WTC11 (cell line): ENCODE measurements at regions not wholly inside any gene's neighbourhood (a gene's known extent, or its start where the extent isn't known, plus 50 kb on each side); places are given as distances from the start of the nearest gene placed in this dataset.
A peak's percentile ranks its signal among the peaks of the same experiment; 100 is the strongest.

Source experiments
- AFF4 ChIP-seq: sonication (generic); formaldehyde crosslinking; IDR thresholded peaks from 2 replicates; pipeline ENCODE4 v1.8.1; 2023; ENCODE audit warnings: mild to moderate bottlenecking, missing genetic modification reagents, borderline replicate concordance
- CBFB ChIP-seq: sonication (generic); formaldehyde crosslinking; IDR thresholded peaks from 2 replicates; pipeline ENCODE4 v1.8.1; 2022; ENCODE audit warnings: mild to moderate bottlenecking, low read depth, missing genetic modification reagents
- CREM ChIP-seq: sonication (generic); formaldehyde crosslinking; IDR thresholded peaks from 2 replicates; pipeline ENCODE4 v1.8.1; 2022; ENCODE audit warnings: mild to moderate bottlenecking, missing genetic modification reagents, moderate library complexity
- CTCF ChIP-seq: fragments of 200-600 bp; IDR thresholded peaks from 2 replicates; pipeline ENCODE4 v1.8.0; 2022; ENCODE audit warnings: antibody characterized with exemption
- E2F5 ChIP-seq: sonication (generic); formaldehyde crosslinking; IDR thresholded peaks from 2 replicates; pipeline ENCODE4 v1.8.1; 2022; ENCODE audit warnings: mild to moderate bottlenecking, moderate library complexity, missing genetic modification reagents
- EMX1 ChIP-seq: fragments of 250-450 bp; sonication (Bioruptor Pico); IDR thresholded peaks from 2 replicates; pipeline ENCODE4 v1.8.0; 2021; ENCODE audit warnings: mild to moderate bottlenecking
- ETV6 ChIP-seq: sonication (generic); formaldehyde crosslinking; IDR thresholded peaks from 2 replicates; pipeline ENCODE4 v1.8.1; 2022; ENCODE audit warnings: mild to moderate bottlenecking, missing genetic modification reagents
- GABPB1 ChIP-seq: sonication (generic); formaldehyde crosslinking; IDR thresholded peaks from 2 replicates; pipeline ENCODE4 v1.8.1; 2023; ENCODE audit warnings: mild to moderate bottlenecking, missing genetic modification reagents
- GTF2I ChIP-seq: fragments of 250-450 bp; sonication (Bioruptor Pico); conservative IDR thresholded peaks from 2 replicates; pipeline ENCODE4 v1.4.0; 2021; ENCODE audit warnings: mild to moderate bottlenecking
- HMGA2 ChIP-seq: fragments of 250-450 bp; sonication (Bioruptor Pico); IDR thresholded peaks from 2 replicates; pipeline ENCODE4 v1.4.0; 2021; ENCODE audit warnings: mild to moderate bottlenecking, moderate library complexity
- NFATC4 ChIP-seq: fragments of 250-450 bp; sonication (Bioruptor Pico); IDR thresholded peaks from 2 replicates; pipeline ENCODE4 v1.9.0; 2021; ENCODE audit warnings: mild to moderate bottlenecking
- NR1H2 ChIP-seq: sonication (generic); formaldehyde crosslinking; IDR thresholded peaks from 2 replicates; pipeline ENCODE4 v1.9.0; 2021; ENCODE audit warnings: mild to moderate bottlenecking, moderate library complexity, missing genetic modification reagents
- NR3C1 ChIP-seq: sonication (generic); formaldehyde crosslinking; conservative IDR thresholded peaks from 2 replicates; pipeline ENCODE4 v1.8.1; 2023; ENCODE audit warnings: low read depth, mild to moderate bottlenecking, missing genetic modification reagents
- OVOL2 ChIP-seq: fragments of 250-450 bp; sonication (Bioruptor Pico); IDR thresholded peaks from 2 replicates; pipeline ENCODE4 v1.9.0; 2021; ENCODE audit warnings: mild to moderate bottlenecking, borderline replicate concordance
- RELA ChIP-seq: sonication (generic); formaldehyde crosslinking; IDR thresholded peaks from 2 replicates; pipeline ENCODE4 v1.8.1; 2022; ENCODE audit warnings: missing genetic modification reagents, mild to moderate bottlenecking, borderline replicate concordance
- RORB ChIP-seq: fragments of 250-450 bp; sonication (Bioruptor Pico); IDR thresholded peaks from 2 replicates; pipeline ENCODE4 v1.9.0; 2021; ENCODE audit warnings: mild to moderate bottlenecking
- TCF7 ChIP-seq: sonication (generic); formaldehyde crosslinking; IDR thresholded peaks from 2 replicates; pipeline ENCODE4 v1.8.0; 2022; ENCODE audit warnings: mild to moderate bottlenecking, low read depth, missing genetic modification reagents, moderate library complexity
- TP53 ChIP-seq: sonication (generic); formaldehyde crosslinking; IDR thresholded peaks from 2 replicates; pipeline ENCODE4 v1.8.1; 2023; ENCODE audit warnings: mild to moderate bottlenecking, missing genetic modification reagents
- ZMAT4 ChIP-seq: fragments of 250-450 bp; sonication (Bioruptor Pico); IDR thresholded peaks from 2 replicates; pipeline ENCODE4 v1.9.0; 2021; ENCODE audit warnings: mild to moderate bottlenecking
- ZNF263 ChIP-seq: sonication (generic); formaldehyde crosslinking; IDR thresholded peaks from 2 replicates; pipeline ENCODE4 v1.8.1; 2022; ENCODE audit warnings: low read depth, mild to moderate bottlenecking, moderate library complexity, missing genetic modification reagents
- ZSCAN18 ChIP-seq: fragments of 250-450 bp; sonication (Bioruptor Pico); IDR thresholded peaks from 2 replicates; pipeline ENCODE4 v2.1.2; 2022; ENCODE audit warnings: mild to moderate bottlenecking, moderate library complexity
- TF ChIP-seq, protein P1 (sequence below): sonication (generic); formaldehyde crosslinking; IDR thresholded peaks from 2 replicates; pipeline ENCODE4 v1.8.0; 2022; ENCODE audit warnings: mild to moderate bottlenecking, missing genetic modification reagents
- TF ChIP-seq, protein P2 (sequence below): sonication (generic); formaldehyde crosslinking; IDR thresholded peaks from 2 replicates; pipeline ENCODE4 v1.8.1; 2022; ENCODE audit warnings: mild to moderate bottlenecking, missing genetic modification reagents, moderate library complexity, borderline replicate concordance
- TF ChIP-seq, protein P3 (sequence below): sonication (generic); formaldehyde crosslinking; IDR thresholded peaks from 2 replicates; pipeline ENCODE4 v1.8.1; 2023; ENCODE audit warnings: mild to moderate bottlenecking, moderate library complexity, missing genetic modification reagents
- TF ChIP-seq, protein P4 (sequence below): sonication (generic); formaldehyde crosslinking; IDR thresholded peaks from 2 replicates; pipeline ENCODE4 v1.8.0; 2022; ENCODE audit warnings: mild to moderate bottlenecking, missing genetic modification reagents
- TF ChIP-seq, protein P5 (sequence below): sonication (generic); formaldehyde crosslinking; IDR thresholded peaks from 2 replicates; pipeline ENCODE4 v1.8.1; 2023; ENCODE audit warnings: mild to moderate bottlenecking, missing genetic modification reagents, moderate library complexity

GRCh38 chr2:7430869-7431641 lies 513.8 kb downstream of the RNF144A start (continued):
- TF ChIP-seq, protein P1, sequence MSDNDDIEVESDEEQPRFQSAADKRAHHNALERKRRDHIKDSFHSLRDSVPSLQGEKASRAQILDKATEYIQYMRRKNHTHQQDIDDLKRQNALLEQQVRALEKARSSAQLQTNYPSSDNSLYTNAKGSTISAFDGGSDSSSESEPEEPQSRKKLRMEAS (CRISPR knock-in tag) = peak; percentile 67; the same call in 1 of the 2 replicates
- TF ChIP-seq, protein P2, sequence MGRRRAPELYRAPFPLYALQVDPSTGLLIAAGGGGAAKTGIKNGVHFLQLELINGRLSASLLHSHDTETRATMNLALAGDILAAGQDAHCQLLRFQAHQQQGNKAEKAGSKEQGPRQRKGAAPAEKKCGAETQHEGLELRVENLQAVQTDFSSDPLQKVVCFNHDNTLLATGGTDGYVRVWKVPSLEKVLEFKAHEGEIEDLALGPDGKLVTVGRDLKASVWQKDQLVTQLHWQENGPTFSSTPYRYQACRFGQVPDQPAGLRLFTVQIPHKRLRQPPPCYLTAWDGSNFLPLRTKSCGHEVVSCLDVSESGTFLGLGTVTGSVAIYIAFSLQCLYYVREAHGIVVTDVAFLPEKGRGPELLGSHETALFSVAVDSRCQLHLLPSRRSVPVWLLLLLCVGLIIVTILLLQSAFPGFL (CRISPR knock-in tag) = no peak
- no peak for TF ChIP-seq OVOL2 (CRISPR knock-in tag)
- TF ChIP-seq ZMAT4 (CRISPR knock-in tag) = no peak
- TF ChIP-seq ZNF263 = no peak
- TF ChIP-seq E2F5 = peak; percentile 89
- no peak for TF ChIP-seq EMX1 (CRISPR knock-in tag)
- TF ChIP-seq CBFB = no peak; the same call in 1 of the 2 replicates
- TF ChIP-seq NR3C1 (CRISPR knock-in tag) = no peak
- no peak for TF ChIP-seq NFATC4 (CRISPR knock-in tag)
- TF ChIP-seq CTCF = no peak
- no peak for TF ChIP-seq HMGA2 (CRISPR knock-in tag)
- no peak for TF ChIP-seq CREM
- no peak for TF ChIP-seq GTF2I
- TF ChIP-seq, protein P3, sequence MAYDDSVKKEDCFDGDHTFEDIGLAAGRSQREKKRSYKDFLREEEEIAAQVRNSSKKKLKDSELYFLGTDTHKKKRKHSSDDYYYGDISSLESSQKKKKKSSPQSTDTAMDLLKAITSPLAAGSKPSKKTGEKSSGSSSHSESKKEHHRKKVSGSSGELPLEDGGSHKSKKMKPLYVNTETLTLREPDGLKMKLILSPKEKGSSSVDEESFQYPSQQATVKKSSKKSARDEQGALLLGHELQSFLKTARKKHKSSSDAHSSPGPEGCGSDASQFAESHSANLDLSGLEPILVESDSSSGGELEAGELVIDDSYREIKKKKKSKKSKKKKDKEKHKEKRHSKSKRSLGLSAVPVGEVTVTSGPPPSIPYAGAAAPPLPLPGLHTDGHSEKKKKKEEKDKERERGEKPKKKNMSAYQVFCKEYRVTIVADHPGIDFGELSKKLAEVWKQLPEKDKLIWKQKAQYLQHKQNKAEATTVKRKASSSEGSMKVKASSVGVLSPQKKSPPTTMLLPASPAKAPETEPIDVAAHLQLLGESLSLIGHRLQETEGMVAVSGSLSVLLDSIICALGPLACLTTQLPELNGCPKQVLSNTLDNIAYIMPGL (CRISPR knock-in tag) = 0 out of 2 replicates have a peak, but pooled peaks have one; percentile 61
- TF ChIP-seq RELA = peak; percentile 38; the same call in 1 of the 2 replicates
- TF ChIP-seq TCF7 (CRISPR knock-in tag) = no peak
- TF ChIP-seq ZSCAN18 (CRISPR knock-in tag) = no peak
- TF ChIP-seq, protein P4, sequence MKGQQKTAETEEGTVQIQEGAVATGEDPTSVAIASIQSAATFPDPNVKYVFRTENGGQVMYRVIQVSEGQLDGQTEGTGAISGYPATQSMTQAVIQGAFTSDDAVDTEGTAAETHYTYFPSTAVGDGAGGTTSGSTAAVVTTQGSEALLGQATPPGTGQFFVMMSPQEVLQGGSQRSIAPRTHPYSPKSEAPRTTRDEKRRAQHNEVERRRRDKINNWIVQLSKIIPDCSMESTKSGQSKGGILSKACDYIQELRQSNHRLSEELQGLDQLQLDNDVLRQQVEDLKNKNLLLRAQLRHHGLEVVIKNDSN (CRISPR knock-in tag) = no peak
- no peak for TF ChIP-seq RORB (CRISPR knock-in tag)
- peak; percentile 84; the same call in 1 of the 2 replicates for TF ChIP-seq ETV6 (CRISPR knock-in tag)
- TF ChIP-seq AFF4 (CRISPR knock-in tag) = peak; percentile 91
- no peak for TF ChIP-seq NR1H2 (CRISPR knock-in tag)
- TF ChIP-seq TP53 (CRISPR knock-in tag) = no peak
- TF ChIP-seq GABPB1 = no peak
- TF ChIP-seq, protein P5, sequence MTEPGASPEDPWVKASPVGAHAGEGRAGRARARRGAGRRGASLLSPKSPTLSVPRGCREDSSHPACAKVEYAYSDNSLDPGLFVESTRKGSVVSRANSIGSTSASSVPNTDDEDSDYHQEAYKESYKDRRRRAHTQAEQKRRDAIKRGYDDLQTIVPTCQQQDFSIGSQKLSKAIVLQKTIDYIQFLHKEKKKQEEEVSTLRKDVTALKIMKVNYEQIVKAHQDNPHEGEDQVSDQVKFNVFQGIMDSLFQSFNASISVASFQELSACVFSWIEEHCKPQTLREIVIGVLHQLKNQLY = no peak
